Activated B cell treated with CpG ODN at 0.5 μM for 24 hours (primary cell): ENCODE measurements at regions not wholly inside any gene's neighbourhood (a gene's known extent, or its start where the extent isn't known, plus 50 kb on each side); places are given as distances from the start of the nearest gene placed in this dataset.

Source experiments
- ATAC-seq: fragments of 200-7000 bp; cut with Tn5 transposase; one replicate; pipeline ENCODE4 v1.10.0; 2021; ENCODE audit warnings: low read depth, mild to moderate bottlenecking, moderate library complexity
- CTCF ChIA-PET: fragments of 350-600 bp; sonication (Branson Sonifier 250); formaldehyde crosslinking; loops from one replicate; lab custom pipeline; 2021; ENCODE audit warnings: antibody characterized with exemption; lab: Charles Lee
- POLR2A ChIA-PET: fragments of 350-600 bp; sonication (Branson Sonifier 250); formaldehyde crosslinking; loops from one replicate; lab custom pipeline; 2021; ENCODE audit warnings: antibody characterized with exemption; lab: Charles Lee
- DNase-seq: peaks from one replicate; pipeline ENCODE4 v3.0.0; 2022
- H3K27ac Mint-ChIP-seq: one replicate; pipeline ENCODE4 v1.8.0; 2020; ENCODE audit warnings: mixed read lengths
- H3K27me3 Mint-ChIP-seq: one replicate; pipeline ENCODE4 v1.8.0; 2021; ENCODE audit warnings: mixed read lengths
- H3K36me3 Mint-ChIP-seq: one replicate; pipeline ENCODE4 v1.8.0; 2021; ENCODE audit warnings: low read depth, mixed read lengths
- H3K4me1 Mint-ChIP-seq: one replicate; pipeline ENCODE4 v1.8.0; 2021; ENCODE audit warnings: mixed read lengths
- H3K4me3 Mint-ChIP-seq: one replicate; pipeline ENCODE4 v1.8.0; 2020; ENCODE audit warnings: mild to moderate bottlenecking, mixed read lengths
- H3K9me3 Mint-ChIP-seq: one replicate; pipeline ENCODE4 v1.8.0; 2020; ENCODE audit warnings: mixed read lengths
- CTCF ChIP-seq: fragments of 200-600 bp; IDR thresholded peaks from one replicate; pipeline ENCODE4 v1.8.0; 2022; ENCODE audit warnings: antibody characterized with exemption, mild to moderate bottlenecking
- intact Hi-C: fragments of 100-400 bp; cut with micrococcal nuclease; formaldehyde crosslinking; loops from one replicate; pipeline ENCODE4 v1.15.1; 2024

GRCh38 chr5:165573445-165573844, 2068.0 kb downstream of the MAT2B start:
- intact Hi-C loops: no loop called here
- DNase-seq (no peak), ATAC-seq (no peak)
- no peak overlapping the region for H3K27ac Mint-ChIP-seq
- no peak for TF ChIP-seq CTCF
- no peaks in the 10 kb centered on the region for H3K4me1 Mint-ChIP-seq
- H3K9me3 Mint-ChIP-seq: peaks cover 6% of the 10 kb centered on the region
- no peaks in the 10 kb centered on the region for H3K27me3 Mint-ChIP-seq
- POLR2A ChIA-PET: no interaction called here
- no peak overlapping the region for H3K4me3 Mint-ChIP-seq
- CTCF ChIA-PET: no interaction called here
- no peaks in the 10 kb centered on the region for H3K36me3 Mint-ChIP-seq

GRCh38 chr5:165574100-165574499, 2068.7 kb downstream of the MAT2B start:
- H3K27me3 Mint-ChIP-seq: no peaks in the 10 kb centered on the region
- POLR2A ChIA-PET: no interaction called here
- CTCF ChIA-PET: no interaction called here

GRCh38 chr5:165576678-165577275, 2071.4 kb downstream of the MAT2B start:
- ChIA-PET CTCF (no interaction called here), POLR2A (no interaction called here)
- Mint-ChIP-seq H3K27ac (no peak overlapping the region), H3K4me3 (no peak overlapping the region), H3K36me3 (no peaks in the 10 kb centered on the region), H3K9me3 (no peaks in the 10 kb centered on the region), H3K4me1 (no peaks in the 10 kb centered on the region), H3K27me3 (no peaks in the 10 kb centered on the region)
- no peak for DNase-seq
- TF ChIP-seq CTCF: no peak
- no peak for ATAC-seq
- intact Hi-C loops: no loop called here

More at GRCh38 chr5:165574100-165574499, 2068.7 kb downstream of the MAT2B start:
- no peak overlapping the region for H3K4me3 Mint-ChIP-seq
- intact Hi-C loops: no loop called here
- no peaks in the 10 kb centered on the region for H3K36me3 Mint-ChIP-seq
- ATAC-seq (no peak), DNase-seq (no peak)
- no peak for TF ChIP-seq CTCF
- no peak overlapping the region for H3K27ac Mint-ChIP-seq
- no peaks in the 10 kb centered on the region for H3K4me1 Mint-ChIP-seq
- H3K9me3 Mint-ChIP-seq: peaks cover 6% of the 10 kb centered on the region

- Mint-ChIP-seq H3K4me1 (no peaks in the 10 kb centered on the region), H3K36me3 (no peaks in the 10 kb centered on the region), H3K9me3 (no peaks in the 10 kb centered on the region), H3K27ac (no peak overlapping the region), H3K27me3 (no peaks in the 10 kb centered on the region), H3K4me3 (no peak overlapping the region)
- POLR2A ChIA-PET: no interaction called here
- no peak for TF ChIP-seq CTCF
- intact Hi-C loops: no loop called here
- CTCF ChIA-PET: no interaction called here
- DNase-seq (no peak), ATAC-seq (no peak)
These were observed 2074.5 kb downstream of the MAT2B start for GRCh38 chr5:165579911-165580310.

GRCh38 chr5:165594693-165595092, 2089.3 kb downstream of the MAT2B start:
- ATAC-seq: no peak
- DNase-seq: no peak
- intact Hi-C loops: no loop called here
- Mint-ChIP-seq H3K27ac (no peak overlapping the region), H3K4me3 (no peak overlapping the region), H3K9me3 (no peaks in the 10 kb centered on the region), H3K36me3 (no peaks in the 10 kb centered on the region), H3K27me3 (no peaks in the 10 kb centered on the region), H3K4me1 (no peaks in the 10 kb centered on the region)
- ChIA-PET POLR2A (no interaction called here), CTCF (no interaction called here)
- no peak for TF ChIP-seq CTCF
